SJSA1 (cell line): ENCODE measurements at regions not wholly inside any gene's neighbourhood (a gene's known extent, or its start where the extent isn't known, plus 50 kb on each side); places are given as distances from the start of the nearest gene placed in this dataset.
"Not testable (repeated sequence)": the region's sequence is repeated elsewhere in the genome, so short reads cannot be mapped to it uniquely, and the experiment has no call there.

ENCODE experiments used
- DNase-seq, 2 experiments: peaks; one replicate each; pipeline ENCODE4 v3.0.0-alpha.2; 2015 to 2020; ENCODE audit warnings: low spot score in 2 of 2, low read depth in 1 of 2
- H3K27ac ChIP-seq: fragments of 250-450 bp; sonication (Bioruptor Pico); 2 replicates; pipeline ENCODE4 v1.5.1; 2020; ENCODE audit warnings: mild to moderate bottlenecking, moderate library complexity
- H3K27me3 ChIP-seq: fragments of 250-450 bp; sonication (Bioruptor Pico); replicated peaks from 2 replicates; pipeline ENCODE4 v1.5.1; 2020; ENCODE audit warnings: mild to moderate bottlenecking, moderate library complexity
- H3K36me3 ChIP-seq: fragments of 250-450 bp; sonication (Bioruptor Pico); 2 replicates; pipeline ENCODE4 v1.5.1; 2020; ENCODE audit warnings: mild to moderate bottlenecking
- H3K4me1 ChIP-seq: fragments of 250-450 bp; sonication (Bioruptor Pico); replicated peaks from 2 replicates; pipeline ENCODE4 v1.6.1; 2021; ENCODE audit warnings: mild to moderate bottlenecking
- H3K4me3 ChIP-seq: fragments of 250-450 bp; sonication (Bioruptor Pico); 2 replicates; pipeline ENCODE4 v1.5.1; 2020; ENCODE audit warnings: mild to moderate bottlenecking
- H3K9me3 ChIP-seq: fragments of 250-450 bp; sonication (Bioruptor Pico); replicated peaks from 2 replicates; pipeline ENCODE4 v1.5.1; 2020; ENCODE audit warnings: mild to moderate bottlenecking

DNA sequence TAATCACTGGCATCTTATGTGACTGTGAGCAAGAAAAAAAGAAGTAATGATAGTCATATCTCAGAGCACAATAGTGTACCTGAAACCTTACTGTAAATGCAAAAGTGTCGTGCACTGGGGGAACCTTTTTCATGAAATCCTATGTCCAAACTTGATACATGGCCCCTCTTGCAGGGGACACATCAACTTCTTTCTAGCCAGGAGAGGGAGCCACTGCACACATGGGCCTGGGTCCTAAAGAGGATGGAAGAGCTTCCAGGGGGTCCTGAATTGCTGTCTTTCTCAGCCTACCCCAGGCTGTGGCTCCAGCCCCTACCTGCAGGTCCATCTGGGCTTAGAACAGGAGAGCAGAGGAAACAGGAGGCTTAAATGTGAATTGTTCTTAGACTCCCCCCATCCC is 165.7 kb downstream of the SOD2 start:
- H3K27ac ChIP-seq: no peak overlapping the region
- H3K4me3 ChIP-seq: no peak overlapping the region
- H3K4me1 ChIP-seq: no peaks in the 10 kb centered on the region
- DNase-seq: no peak
- no peaks in the 10 kb centered on the region for H3K36me3 ChIP-seq
- H3K9me3 ChIP-seq: no peaks in the 10 kb centered on the region
- no peaks in the 10 kb centered on the region for H3K27me3 ChIP-seq

DNA sequence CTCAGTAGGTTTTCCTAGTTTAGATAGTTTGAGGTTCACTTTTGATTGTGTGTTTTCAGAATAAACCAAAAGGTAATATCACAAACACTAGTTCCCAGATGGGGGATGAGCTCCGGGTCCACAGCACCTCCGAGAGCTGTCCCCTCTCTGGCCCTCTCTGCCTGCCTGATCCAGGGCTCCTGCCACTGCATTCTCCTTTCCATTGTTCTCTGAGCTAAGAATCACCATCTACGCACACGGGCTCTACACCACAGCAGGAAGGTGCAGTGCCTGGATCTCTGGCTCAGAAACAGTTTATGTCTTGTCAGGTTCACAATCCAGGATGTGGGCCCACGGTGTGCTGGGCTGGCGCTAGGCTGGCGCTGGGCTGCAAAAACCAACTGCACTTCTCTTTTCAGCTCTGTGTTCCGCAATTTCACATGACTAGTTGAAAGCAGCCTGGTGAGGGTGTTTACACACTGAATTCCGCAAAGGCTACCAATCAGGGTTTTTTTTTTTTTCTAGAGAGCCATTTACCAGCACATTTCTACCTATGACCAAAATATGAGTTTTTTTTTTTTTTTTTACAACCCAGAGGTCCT is 167.5 kb downstream of the SOD2 start:
- Histone ChIP-seq H3K4me1 (no peaks in the 10 kb centered on the region), H3K36me3 (no peaks in the 10 kb centered on the region), H3K4me3 (no peak overlapping the region), H3K27me3 (no peaks in the 10 kb centered on the region), H3K9me3 (no peaks in the 10 kb centered on the region), H3K27ac (no peak overlapping the region)
- DNase-seq: no peak

DNA sequence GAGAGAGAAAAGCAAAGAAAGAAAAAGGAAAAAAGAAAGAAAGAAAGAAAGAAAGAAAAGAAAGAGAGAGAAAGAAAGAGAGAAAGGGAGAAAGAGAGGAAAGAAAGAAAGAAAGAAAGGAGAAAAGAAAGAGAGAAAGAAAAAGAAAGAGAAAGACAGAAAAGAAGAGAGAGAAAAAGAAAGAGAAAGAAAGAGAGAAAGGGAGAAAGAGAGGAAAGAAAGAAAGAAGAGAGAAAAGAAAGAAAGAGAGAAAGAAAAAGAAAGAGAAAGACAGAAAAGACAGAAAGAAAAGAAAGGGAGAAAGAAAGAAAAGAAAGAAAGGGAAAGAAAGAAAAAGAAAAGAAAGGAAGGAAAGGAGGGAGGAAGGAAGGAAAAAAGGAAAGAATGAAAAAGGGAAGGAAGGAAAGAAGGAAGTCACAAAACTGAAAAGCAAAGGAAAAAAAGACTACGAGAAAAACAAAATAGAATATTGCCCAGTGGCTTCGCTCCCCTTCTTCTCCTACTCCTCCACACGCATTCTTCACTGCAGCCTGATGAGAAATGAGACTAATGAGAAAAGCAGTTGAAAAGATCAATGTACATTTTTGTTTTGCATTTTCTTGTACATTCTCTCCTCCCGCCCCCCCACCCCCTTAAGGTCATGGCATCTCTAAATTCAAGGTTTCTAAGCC is 170.0 kb downstream of the SOD2 start:
- H3K27me3 ChIP-seq: peaks cover 4% of the 10 kb centered on the region; the same call in 1 of the 2 replicates
- H3K27ac ChIP-seq: no peak overlapping the region
- no peaks in the 10 kb centered on the region for H3K36me3 ChIP-seq
- H3K9me3 ChIP-seq: no peaks in the 10 kb centered on the region
- H3K4me3 ChIP-seq: no peak overlapping the region
- no peaks in the 10 kb centered on the region for H3K4me1 ChIP-seq
- no peak for DNase-seq

DNA sequence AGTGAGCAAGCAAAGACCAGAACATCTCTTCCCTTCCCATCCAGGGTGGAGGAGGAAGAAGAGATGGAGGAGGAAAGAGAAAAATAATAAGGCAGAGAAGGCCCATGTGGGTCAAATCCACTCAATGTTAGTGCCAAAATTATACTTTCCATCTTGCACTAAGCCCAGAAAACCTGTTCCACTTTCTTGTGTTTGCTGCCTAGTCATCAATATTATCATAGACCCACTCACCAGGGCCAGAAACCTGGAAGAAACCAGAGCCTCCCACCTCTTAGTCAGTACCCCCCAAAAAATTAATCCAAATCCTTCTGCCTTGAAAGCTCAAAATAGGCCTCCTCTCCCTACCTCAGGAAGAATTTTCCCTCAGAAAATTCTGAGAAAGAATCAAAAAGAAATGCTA is 171.1 kb downstream of the SOD2 start:
- H3K4me3 ChIP-seq: no peak overlapping the region
- no peaks in the 10 kb centered on the region for H3K4me1 ChIP-seq
- H3K9me3 ChIP-seq: no peaks in the 10 kb centered on the region
- no peak overlapping the region for H3K27ac ChIP-seq
- H3K36me3 ChIP-seq: no peaks in the 10 kb centered on the region
- no peak for DNase-seq
- H3K27me3 ChIP-seq: peaks cover 4% of the 10 kb centered on the region

DNA sequence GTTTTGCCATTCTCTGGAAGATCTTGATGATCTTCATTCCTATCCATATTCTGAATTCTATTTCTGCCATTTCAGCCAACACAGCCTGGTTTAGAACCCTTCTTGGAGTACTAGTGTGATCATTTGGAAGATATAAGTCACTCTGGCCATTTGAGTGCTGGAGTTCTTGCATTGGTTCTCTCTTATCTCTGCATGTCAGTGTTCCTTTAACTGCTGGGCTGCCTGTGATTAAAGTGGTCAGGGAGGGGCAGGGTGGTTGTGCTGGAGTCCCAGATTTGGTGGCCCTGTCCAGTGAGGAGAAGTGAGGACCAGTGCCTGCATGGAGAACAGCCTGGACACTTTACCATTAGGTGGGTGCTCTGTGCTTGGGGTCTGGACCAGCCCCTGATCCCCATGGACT is 173.0 kb downstream of the SOD2 start:
- H3K9me3 ChIP-seq: no peaks in the 10 kb centered on the region
- peaks cover 7% of the 10 kb centered on the region for H3K27me3 ChIP-seq
- no peaks in the 10 kb centered on the region for H3K4me1 ChIP-seq
- H3K36me3 ChIP-seq: no peaks in the 10 kb centered on the region
- DNase-seq: no peak
- H3K4me3 ChIP-seq: no peak overlapping the region
- no peak overlapping the region for H3K27ac ChIP-seq

DNA sequence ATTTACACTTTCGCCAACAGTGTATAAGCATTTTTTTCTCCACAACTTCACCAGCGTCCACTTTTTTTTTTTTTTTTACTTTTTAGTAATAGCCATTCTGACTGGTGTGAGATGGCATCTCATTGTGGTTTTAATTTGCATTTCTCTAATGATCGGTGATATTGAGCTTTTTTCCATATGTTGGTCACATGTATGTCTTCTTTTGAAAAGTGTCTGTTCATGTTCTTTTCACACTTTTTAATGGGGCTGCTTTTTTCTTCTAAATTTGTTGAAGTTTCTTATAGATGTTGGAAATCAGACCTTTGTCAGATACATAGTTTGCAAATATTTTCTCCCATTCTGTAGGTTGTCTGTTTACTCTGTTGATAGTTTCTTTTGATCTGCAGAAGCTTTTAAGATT is 177.2 kb downstream of the SOD2 start:
- not testable (repeated sequence) for H3K4me1 ChIP-seq, H3K36me3 ChIP-seq, H3K4me3 ChIP-seq, H3K9me3 ChIP-seq, H3K27ac ChIP-seq, H3K27me3 ChIP-seq, DNase-seq

DNA sequence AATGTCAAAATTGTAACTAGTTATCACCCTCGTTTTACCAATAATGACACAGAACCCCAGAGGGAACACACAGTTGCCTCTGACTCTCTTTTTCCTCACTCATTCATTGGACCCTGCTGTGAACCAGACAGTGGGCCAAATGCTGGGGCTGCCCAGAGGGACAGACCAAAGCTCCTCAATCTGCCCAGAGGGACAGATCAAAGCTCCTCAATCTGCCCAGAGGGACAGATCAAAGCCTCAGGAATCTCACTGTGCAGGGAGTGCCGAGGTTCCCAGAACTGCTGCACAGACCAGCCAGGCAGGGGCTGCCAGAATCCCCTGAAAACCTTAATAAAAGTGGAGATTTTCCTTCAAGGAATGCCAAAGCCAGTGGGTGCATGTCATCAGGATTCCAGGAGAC is 179.1 kb downstream of the SOD2 start:
- Histone ChIP-seq H3K27me3 (peaks cover 7% of the 10 kb centered on the region), H3K9me3 (no peaks in the 10 kb centered on the region), H3K4me3 (no peak overlapping the region), H3K4me1 (0 out of 2 replicates have a peak, but pooled peaks cover 4% of the 10 kb centered on the region), H3K27ac (no peak overlapping the region), H3K36me3 (no peaks in the 10 kb centered on the region)
- DNase-seq: no peak

DNA sequence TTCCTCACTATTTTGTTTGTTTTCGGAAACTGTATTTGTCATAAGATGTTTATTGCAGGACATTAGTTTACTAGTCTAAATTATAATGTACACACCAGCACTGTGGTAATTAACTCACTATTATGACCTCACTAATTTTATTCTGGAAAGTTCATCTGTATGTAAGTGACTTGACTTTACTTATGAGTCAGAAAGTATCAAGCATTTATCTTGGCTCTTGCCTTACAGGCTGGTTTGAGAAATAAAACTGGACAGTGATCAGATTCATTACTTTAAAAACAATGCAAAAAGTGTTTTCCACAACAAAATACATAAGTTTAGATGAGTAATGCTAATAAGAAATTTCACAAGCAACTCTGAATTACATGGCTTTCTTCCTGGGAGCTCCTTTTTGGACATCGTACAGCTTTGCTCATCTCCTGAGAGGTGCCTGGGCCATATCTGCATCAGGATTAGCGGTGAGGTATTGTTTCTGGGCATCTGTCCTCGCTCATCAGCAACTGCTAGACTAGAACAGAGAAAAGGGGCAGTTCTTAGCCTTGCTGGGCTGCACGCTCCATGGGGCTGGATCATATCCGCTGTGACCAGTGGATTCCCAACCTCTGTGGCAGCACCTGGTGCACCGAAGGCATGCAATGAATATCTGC is 179.8 kb downstream of the SOD2 start:
- H3K9me3 ChIP-seq: no peaks in the 10 kb centered on the region
- peaks cover 5% of the 10 kb centered on the region for H3K27me3 ChIP-seq
- H3K4me1 ChIP-seq: 0 out of 2 replicates have a peak, but pooled peaks cover 4% of the 10 kb centered on the region
- no peak overlapping the region for H3K4me3 ChIP-seq
- H3K36me3 ChIP-seq: no peaks in the 10 kb centered on the region
- no peak for DNase-seq
- H3K27ac ChIP-seq: no peak overlapping the region

DNA sequence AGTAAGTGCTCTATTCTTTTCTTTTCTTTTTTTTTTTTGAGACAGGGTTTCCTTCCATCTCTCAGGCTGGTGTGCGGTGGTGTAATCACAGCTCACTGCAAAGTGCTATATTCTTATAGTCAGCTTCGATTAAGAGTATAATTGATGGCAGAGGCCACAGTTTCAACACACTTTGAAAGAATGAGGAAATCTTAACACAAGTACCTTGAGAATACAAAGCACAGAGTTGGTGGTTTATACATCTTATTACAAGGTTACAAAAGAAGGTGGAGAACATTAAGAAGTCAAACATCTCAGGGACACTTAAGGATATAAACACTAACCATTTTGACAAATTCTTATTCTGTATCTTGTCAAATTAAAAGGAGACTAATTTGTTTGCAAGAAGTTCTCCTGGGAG is 180.5 kb downstream of the SOD2 start:
- H3K4me1 ChIP-seq: 0 out of 2 replicates have a peak, but pooled peaks cover 4% of the 10 kb centered on the region
- no peak overlapping the region for H3K27ac ChIP-seq
- H3K4me3 ChIP-seq: no peak overlapping the region
- no peak for DNase-seq
- no peaks in the 10 kb centered on the region for H3K9me3 ChIP-seq
- H3K27me3 ChIP-seq: peaks cover 3% of the 10 kb centered on the region; the same call in 1 of the 2 replicates
- no peaks in the 10 kb centered on the region for H3K36me3 ChIP-seq

DNA sequence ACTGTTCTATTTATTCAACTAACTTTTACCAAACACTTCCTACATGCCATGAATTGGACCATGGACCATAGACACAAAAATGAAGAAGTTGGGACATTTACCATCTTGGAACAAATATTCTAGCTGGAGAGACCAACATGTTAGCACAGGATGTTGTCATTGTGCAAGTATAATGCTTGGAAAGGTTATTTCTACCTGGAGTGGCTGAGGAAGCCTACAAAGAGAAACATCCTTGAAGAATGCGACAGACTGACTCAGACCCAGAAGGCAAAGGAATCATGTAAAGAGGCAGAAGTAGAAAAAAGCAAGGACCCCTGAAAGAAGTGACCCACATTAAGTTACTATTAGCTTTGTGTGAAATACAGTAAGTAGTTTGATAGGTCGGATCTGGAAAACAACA is 180.9 kb downstream of the SOD2 start:
- DNase-seq: no peak
- no peaks in the 10 kb centered on the region for H3K9me3 ChIP-seq
- 0 out of 2 replicates have a peak, but pooled peaks cover 4% of the 10 kb centered on the region for H3K4me1 ChIP-seq
- no peak overlapping the region for H3K4me3 ChIP-seq
- H3K27me3 ChIP-seq: peaks cover 3% of the 10 kb centered on the region; the same call in 1 of the 2 replicates
- H3K36me3 ChIP-seq: no peaks in the 10 kb centered on the region
- no peak overlapping the region for H3K27ac ChIP-seq

DNA sequence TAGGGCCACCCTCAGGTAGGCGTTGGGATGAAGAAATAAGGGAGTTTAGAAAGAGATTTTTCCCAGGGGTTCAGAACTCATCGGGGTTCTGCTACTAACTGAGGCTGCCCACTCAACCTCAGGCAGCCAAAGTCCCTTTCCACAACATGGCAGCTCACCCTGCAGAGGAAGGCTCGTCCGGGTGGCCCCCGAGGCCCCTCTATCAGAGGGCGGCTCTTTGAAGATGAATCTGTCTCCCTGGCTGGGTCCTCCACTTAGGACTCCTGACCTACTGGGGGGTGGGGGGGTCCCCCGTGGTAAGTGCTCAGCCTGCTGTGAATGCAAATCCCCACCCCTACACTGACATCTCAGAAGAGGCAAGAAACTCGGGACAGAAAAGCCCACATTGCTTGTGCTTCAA is 182.9 kb downstream of the SOD2 start:
- 0 out of 2 replicates have a peak, but pooled peaks cover 4% of the 10 kb centered on the region for H3K4me1 ChIP-seq
- no peaks in the 10 kb centered on the region for H3K9me3 ChIP-seq
- no peak overlapping the region for H3K4me3 ChIP-seq
- no peak overlapping the region for H3K27ac ChIP-seq
- H3K27me3 ChIP-seq: no peaks in the 10 kb centered on the region
- no peaks in the 10 kb centered on the region for H3K36me3 ChIP-seq
- no peak for DNase-seq

DNA sequence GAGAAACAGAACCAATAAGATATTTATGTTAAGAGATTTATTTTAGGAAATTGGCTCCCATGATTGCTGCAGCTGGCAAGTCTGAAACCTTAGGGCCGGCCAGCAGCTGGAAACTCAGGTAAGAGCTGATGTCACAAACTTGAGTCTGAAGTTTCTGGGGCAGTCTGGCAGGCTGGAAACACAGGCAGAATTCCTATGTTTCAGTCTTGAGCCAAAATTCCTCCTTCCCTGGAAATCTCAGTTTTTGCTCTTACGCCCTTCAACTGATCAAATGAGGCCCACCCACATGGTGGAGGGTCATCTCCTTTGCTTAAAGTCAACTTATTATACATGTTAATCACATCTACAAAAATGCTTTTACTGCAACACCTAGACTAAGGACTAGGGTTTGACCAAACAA is 184.1 kb downstream of the SOD2 start:
- Histone ChIP-seq H3K27me3 (no peaks in the 10 kb centered on the region), H3K4me3 (no peak overlapping the region), H3K9me3 (no peaks in the 10 kb centered on the region), H3K36me3 (no peaks in the 10 kb centered on the region), H3K27ac (no peak overlapping the region), H3K4me1 (0 out of 2 replicates have a peak, but pooled peaks cover 4% of the 10 kb centered on the region)
- no peak for DNase-seq

DNA sequence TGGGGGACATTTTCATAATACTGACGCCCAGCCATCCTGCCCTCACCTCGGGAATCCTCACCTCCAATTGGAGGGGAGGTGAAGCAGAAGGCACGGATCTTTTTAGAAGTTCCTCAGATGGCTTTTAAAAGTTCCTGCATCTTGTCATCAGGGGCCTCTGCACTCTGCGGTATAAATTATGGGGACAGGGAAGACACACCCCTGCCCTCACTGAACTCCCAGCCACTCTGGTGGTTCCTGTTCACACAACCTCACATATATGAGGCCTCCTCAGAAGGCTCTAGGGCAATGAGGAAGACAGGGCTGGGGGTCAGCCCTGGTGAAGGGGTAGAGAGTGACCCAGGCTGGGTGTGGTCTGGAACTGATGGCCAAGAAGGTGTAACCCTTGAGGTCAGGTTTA is 187.0 kb downstream of the SOD2 start:
- DNase-seq: no peak
- Histone ChIP-seq H3K27me3 (no peaks in the 10 kb centered on the region), H3K9me3 (no peaks in the 10 kb centered on the region), H3K36me3 (no peaks in the 10 kb centered on the region), H3K4me3 (no peak overlapping the region), H3K4me1 (no peaks in the 10 kb centered on the region), H3K27ac (no peak overlapping the region)

DNA sequence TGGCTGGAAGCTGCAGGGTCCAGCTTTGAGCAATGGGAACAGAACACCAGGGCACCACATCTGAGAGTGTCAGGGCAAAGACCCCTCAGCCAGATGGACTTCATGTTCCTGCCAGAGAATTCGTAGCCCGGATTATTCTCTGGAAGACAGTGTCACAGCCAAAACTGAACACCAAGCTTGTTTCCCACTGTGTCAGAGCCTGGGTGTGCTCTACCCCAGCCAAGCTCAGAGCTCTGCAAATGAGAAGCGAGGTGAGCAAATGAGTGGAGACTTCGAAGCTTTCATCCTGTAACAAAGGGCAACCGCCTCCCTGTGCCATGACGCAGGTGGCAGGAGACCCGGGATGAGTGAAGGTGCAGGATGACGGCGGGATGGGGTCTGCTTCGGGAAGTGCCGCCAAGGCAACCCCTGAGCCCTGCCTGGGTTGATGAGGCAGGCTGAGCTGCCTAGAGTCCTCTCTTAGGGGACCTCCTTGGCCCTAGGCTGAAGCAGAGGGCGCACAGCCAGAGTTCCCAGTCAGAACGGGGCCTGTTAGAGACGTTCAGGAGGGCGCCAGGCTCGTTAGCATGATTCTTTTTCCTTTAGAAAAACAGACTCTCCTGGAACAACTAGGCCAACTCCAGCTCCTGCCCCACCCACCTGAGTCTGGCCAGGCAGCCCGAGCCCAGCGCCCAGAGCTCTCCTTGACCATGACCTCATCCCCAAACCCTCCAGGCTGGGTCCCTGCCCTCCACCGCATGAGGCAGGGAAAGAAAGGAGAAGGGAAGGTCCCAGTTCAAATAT is 187.7 kb downstream of the SOD2 start:
- Histone ChIP-seq H3K4me3 (no peak overlapping the region), H3K27ac (no peak overlapping the region), H3K27me3 (no peaks in the 10 kb centered on the region), H3K9me3 (no peaks in the 10 kb centered on the region), H3K36me3 (no peaks in the 10 kb centered on the region), H3K4me1 (no peaks in the 10 kb centered on the region)
- DNase-seq: no peak
